ENCODE measurements at regions not wholly inside any gene's neighbourhood (a gene's known extent, or its start where the extent isn't known, plus 50 kb on each side); places are given as distances from the start of the nearest gene placed in this dataset.

- Histone ChIP-seq H3K4me3 (no peak overlapping the region), H3K9me3 (no peaks in the 10 kb centered on the region), H3K4me1 (no peaks in the 10 kb centered on the region), H3K4me2 (no peak overlapping the region), H3K27ac (no peak overlapping the region)
- FAIRE-seq, result no peak
- POLR2A ChIA-PET, result no interaction called here
- CTCF ChIA-PET, result no interaction called here
- TF ChIP-seq NFE2L2 (conservative IDR thresholded peaks at IDR 0.05; ENCODE audit: low read length), result no peak
- TF ChIP-seq PHF8 (IDR thresholded peaks at IDR 0.05; ENCODE audit: borderline replicate concordance, low read depth), result no peak
- no peak for TF ChIP-seq CTCF (IDR thresholded peaks at IDR 0.05)
- no peak for TF ChIP-seq NR3C1 (IDR thresholded peaks at IDR 0.05)
- no peak for TF ChIP-seq JUN (IDR thresholded peaks at IDR 0.05)
- TF ChIP-seq ZNF302 (CRISPR knock-in tag; IDR thresholded peaks at IDR 0.05), result no peak
- TF ChIP-seq PBX3 (IDR thresholded peaks at IDR 0.05), result no peak
- TF ChIP-seq HOXB5 (CRISPR knock-in tag; IDR thresholded peaks at IDR 0.05), result no peak
- 0% methylated on average over 1 of the region's 2 CpGs for WGBS (ENCODE audit: missing lambda C conversion rate)
- no peak for DNase-seq (ENCODE audit: low read depth in 1 of 2, low spot score in 1 of 2)
- ATAC-seq, result no peak
Measured at GRCh38 chr7:57638666-57639065, 188.7 kb downstream of the ZNF716 start.

- ATAC-seq, result no peak
- WGBS (ENCODE audit: missing lambda C conversion rate), result 19% methylated on average over 5 of the region's 5 CpGs
- no peak for FAIRE-seq
- TF ChIP-seq JUNB (IDR thresholded peaks at IDR 0.05) (no peak), CHD4 (IDR thresholded peaks at IDR 0.05; ENCODE audit: borderline replicate concordance) (no peak), USF2 (IDR thresholded peaks at IDR 0.05) (no peak), ZFP36 (IDR thresholded peaks at IDR 0.05; ENCODE audit: borderline replicate concordance, partially characterized antibody) (no peak), MAX (IDR thresholded peaks at IDR 0.05) (no peak), RARB (CRISPR knock-in tag; IDR thresholded peaks at IDR 0.05) (no peak), KDM5A (IDR thresholded peaks at IDR 0.05) (no peak), CBX2 (IDR thresholded peaks at IDR 0.05; ENCODE audit: borderline replicate concordance, low read depth) (no peak), CBX8 (IDR thresholded peaks at IDR 0.05) (no peak), JUN (IDR thresholded peaks at IDR 0.05) (no peak), E2F6 (IDR thresholded peaks at IDR 0.05; ENCODE audit: borderline replicate concordance, low read depth) (no peak), HOXB5 (CRISPR knock-in tag; IDR thresholded peaks at IDR 0.05) (no peak), GATA3 (IDR thresholded peaks at IDR 0.05; ENCODE audit: borderline replicate concordance) (no peak), HDAC2 (IDR thresholded peaks at IDR 0.05) (no peak)
- Histone ChIP-seq H3K9me3 (no peaks in the 10 kb centered on the region; the same call in 2 of the 3 replicates), H3K4me2 (no peak overlapping the region), H3K4me1 (no peaks in the 10 kb centered on the region), H3K27ac (no peak overlapping the region), H3K4me3 (no peak overlapping the region)
- no peak for DNase-seq (ENCODE audit: low read depth in 1 of 2, low spot score in 1 of 2)
- POLR2A ChIA-PET, result no interaction called here
- CTCF ChIA-PET, result no interaction called here
Measured at GRCh38 chr7:57641521-57642067, 191.6 kb downstream of the ZNF716 start.

- no peak overlapping the region for H3K4me2 ChIP-seq
- no peaks in the 10 kb centered on the region for H3K4me1 ChIP-seq
- ChIA-PET CTCF (no interaction called here), POLR2A (no interaction called here)
- H3K4me3 ChIP-seq, result no peak overlapping the region
- no peak for DNase-seq (ENCODE audit: low read depth in 1 of 2, low spot score in 1 of 2)
- ATAC-seq, result no peak
- FAIRE-seq, result no peak
- TF ChIP-seq POLR2AphosphoS2 (conservative IDR thresholded peaks at IDR 0.05; ENCODE audit: low read length), result no peak
- TF ChIP-seq FOXS1 (CRISPR knock-in tag; IDR thresholded peaks at IDR 0.05), result no peak
- no peak for TF ChIP-seq HDAC2 (IDR thresholded peaks at IDR 0.05)
- TF ChIP-seq KDM5A (IDR thresholded peaks at IDR 0.05), result no peak
- TF ChIP-seq E2F6 (IDR thresholded peaks at IDR 0.05; ENCODE audit: borderline replicate concordance, low read depth), result no peak
- TF ChIP-seq HMGXB4 (CRISPR knock-in tag; IDR thresholded peaks at IDR 0.05; ENCODE audit: borderline replicate concordance), result no peak
- TF ChIP-seq RARB (CRISPR knock-in tag; IDR thresholded peaks at IDR 0.05), result no peak
- no peak for TF ChIP-seq HOXB5 (CRISPR knock-in tag; IDR thresholded peaks at IDR 0.05)
- H3K27ac ChIP-seq, result no peak overlapping the region
- no peaks in the 10 kb centered on the region; the same call in 2 of the 3 replicates for H3K9me3 ChIP-seq
- WGBS (ENCODE audit: missing lambda C conversion rate), result 3% methylated on average over 4 of the region's 4 CpGs
Measured at GRCh38 chr7:57642730-57643129, 192.8 kb downstream of the ZNF716 start.

All from A549 (cell line).